ENCODE measurements at regions not wholly inside any gene's neighbourhood (a gene's known extent, or its start where the extent isn't known, plus 50 kb on each side); places are given as distances from the start of the nearest gene placed in this dataset.
"Not testable (repeated sequence)": the region's sequence is repeated elsewhere in the genome, so short reads cannot be mapped to it uniquely, and the experiment has no call there.

DNA sequence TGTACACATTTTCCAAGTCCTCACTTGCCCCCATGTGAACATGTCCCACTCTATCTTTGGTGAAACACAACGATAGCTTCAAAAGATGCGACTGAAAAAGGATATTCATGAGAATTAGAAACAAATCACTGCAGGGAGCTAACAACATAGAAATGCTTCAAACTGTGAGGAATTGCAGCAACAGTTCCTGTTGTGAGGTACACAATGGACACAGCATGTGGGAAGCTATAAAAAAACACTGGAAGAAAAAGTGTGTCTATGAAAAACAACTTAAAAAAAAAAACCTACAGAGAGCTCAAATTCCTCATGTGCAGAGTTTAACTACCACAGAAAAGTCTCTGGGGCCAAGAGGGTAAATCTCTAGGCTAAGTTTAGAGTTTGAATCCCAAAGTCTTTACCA is 51.6 kb upstream of the BLTP1 start:
- DNase-seq, result no peak

GRCh38 chr4:122099896-122100295 is 52.2 kb upstream of the BLTP1 start:
- DNase-seq, result no peak

- DNase-seq, result no peak
These were observed 60.2 kb upstream of the BLTP1 start for GRCh38 chr4:122091836-122092405.

DNA sequence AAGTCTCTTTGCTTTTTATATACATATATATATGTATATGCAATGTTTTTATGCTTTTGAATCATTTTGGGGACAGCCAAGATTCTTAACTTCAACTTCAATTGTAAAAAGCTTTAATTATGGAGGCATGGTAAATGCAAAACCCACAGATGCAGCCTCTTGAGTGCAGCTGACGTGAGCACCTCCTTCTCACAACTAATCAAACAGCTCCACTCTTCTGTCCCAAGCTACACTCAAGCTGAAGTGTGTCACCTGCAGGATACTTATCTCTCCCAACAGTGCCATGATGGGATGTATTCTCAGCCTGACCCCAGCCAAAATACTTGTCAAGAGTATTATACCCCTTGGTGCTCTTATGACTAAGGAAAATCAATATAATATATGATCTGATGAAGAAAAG is 60.7 kb upstream of the BLTP1 start:
- no peak for DNase-seq

GRCh38 chr4:122090989-122091388 is 61.1 kb upstream of the BLTP1 start:
- no peak for DNase-seq

- no peak for DNase-seq
These were observed 65.6 kb upstream of the BLTP1 start for GRCh38 chr4:122086338-122087065.

- no peak for DNase-seq
These were observed 68.1 kb upstream of the BLTP1 start for GRCh38 chr4:122083989-122084388.

GRCh38 chr4:122083351-122083750 is 68.8 kb upstream of the BLTP1 start:
- DNase-seq, result no peak

DNA sequence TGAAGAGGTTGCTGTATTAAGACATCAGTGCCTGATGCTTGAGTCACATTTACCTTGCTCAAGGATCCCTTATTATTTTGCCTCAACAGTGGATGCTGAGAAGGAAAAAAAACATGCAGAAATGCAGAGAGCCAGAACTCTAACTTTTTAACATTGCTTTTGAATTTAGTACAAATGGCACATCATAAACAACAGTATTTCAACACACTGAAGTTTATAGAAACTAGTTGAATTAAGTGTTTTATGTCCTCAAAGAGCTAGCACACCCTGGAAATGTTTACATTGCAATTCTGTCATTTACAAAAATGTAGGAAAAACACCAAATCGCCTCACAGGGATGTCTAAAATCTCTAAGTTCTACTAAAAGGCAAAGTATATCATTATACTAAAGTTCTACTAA is 69.5 kb upstream of the BLTP1 start:
- DNase-seq, result no peak

- DNase-seq, result not testable (repeated sequence)
These were observed 74.5 kb upstream of the BLTP1 start for GRCh38 chr4:122077653-122078052.

DNA sequence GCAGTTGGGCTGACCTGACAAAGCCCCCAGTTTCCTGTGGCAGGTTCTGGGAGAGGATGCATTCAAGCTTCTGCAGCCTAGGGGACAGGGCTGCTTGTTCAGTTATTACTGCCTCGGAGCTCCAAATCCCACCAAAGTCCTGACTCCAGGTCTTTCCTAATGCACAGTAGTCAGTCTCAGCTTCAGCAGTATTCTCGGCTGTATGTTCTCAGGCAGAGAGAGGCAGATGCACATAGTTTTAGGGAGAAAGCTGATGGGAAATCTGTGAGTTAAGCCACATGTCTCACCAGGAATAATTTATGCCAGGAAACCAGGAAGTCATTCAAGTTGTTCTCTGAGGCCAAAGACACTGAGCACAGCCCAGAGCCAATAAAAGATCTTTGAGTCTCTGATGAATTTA is 75.3 kb upstream of the BLTP1 start:
- not testable (repeated sequence) for DNase-seq

GRCh38 chr4:122073615-122074014 is 78.5 kb upstream of the BLTP1 start:
- no peak for DNase-seq

GRCh38 chr4:122065915-122066314 is 86.2 kb upstream of the BLTP1 start:
- DNase-seq, result no peak

- DNase-seq, result no peak
These were observed 87.0 kb upstream of the BLTP1 start for GRCh38 chr4:122065149-122065548.

GRCh38 chr4:122053186-122053585 is 98.9 kb upstream of the BLTP1 start:
- DNase-seq, result no peak

- no peak for DNase-seq
These were observed 99.5 kb upstream of the BLTP1 start for GRCh38 chr4:122052677-122053076.

DNA sequence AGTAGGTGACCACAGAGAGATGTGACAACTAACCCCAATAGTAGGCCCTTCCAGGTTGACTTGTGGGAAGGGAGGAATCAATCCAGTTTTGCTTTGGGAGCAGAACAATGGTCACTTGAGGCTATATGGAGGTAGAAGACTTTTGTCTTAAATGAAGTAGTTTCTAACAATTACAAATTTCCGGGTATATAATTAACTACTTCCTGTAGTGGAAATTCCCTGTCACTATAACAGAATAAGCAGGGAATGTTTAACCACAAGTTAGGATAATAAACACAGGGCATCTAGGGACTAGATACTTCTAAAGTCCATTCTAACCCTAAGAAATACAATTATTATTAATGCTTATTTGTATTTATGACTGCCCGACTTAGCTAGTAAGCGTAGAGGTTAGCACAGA is 99.0 kb upstream of the TRPC3 start:
- no peak for DNase-seq

DNA sequence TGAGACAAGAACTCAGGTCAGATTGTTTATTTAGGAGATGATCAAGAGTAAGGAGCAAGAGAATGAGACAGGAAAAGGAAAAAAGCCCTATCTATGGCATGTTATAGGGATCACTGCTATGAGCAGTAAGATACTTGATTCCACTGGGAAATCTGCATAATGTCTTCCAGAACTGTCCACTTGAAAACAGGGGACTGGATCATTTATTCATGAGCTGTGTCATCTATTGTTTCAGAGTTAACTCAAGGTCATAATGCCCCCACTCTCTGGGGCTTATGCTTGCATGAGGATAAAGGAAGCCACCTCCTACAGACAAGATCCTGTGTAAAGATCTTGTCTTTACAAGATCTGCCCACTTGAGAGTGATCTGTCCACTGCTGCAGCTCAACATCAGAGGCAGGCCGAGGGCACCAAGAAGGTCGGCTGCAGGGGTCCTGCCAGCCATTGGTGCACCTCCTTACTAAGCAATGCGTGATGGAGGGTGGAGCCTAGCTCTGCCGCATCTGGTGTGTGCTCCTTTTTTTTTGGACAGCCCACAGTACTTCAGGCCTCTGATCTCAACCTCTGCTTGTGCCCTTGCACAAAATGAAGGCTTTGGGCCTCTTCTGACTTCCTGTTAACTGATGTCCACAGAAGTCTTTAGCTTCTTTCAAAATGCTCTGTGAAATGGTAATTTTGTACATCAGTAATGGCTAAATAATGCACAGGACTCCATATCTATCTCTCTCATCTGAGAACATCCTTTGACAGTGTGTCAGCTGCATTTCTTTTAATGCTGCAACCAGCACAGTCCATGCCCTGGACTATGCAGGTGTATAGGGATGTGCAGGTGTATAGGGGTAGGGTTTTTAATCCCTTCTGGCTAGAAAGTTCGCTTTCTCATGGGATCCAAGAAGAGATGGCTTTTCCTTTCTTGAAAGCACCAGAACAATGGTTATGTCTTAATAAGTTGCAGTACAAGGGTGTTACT is 95.9 kb upstream of the TRPC3 start:
- DNase-seq, result no peak

GRCh38 chr4:122046255-122046654 is 94.4 kb upstream of the TRPC3 start:
- no peak for DNase-seq

DNA sequence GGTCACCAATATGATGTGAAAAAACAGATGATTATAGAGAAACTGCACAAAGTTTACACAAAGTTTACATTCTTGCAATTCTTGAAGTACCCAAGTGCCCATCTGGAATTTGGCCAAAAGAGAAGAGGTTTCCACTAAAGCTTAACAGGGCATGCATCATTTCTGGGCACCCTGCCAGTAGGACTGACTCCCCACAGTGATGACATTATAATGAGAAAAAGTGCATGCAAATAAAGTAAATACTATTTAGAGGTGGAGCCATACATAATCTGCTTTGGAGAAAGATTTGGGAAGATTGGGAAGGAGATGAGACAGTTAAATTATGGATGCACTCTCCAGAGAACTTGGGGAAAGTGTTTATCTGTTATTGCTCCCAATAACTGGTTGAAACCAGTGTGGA is 93.7 kb upstream of the TRPC3 start:
- DNase-seq, result no peak

GRCh38 chr4:122044501-122044900 is 92.6 kb upstream of the TRPC3 start:
- no peak for DNase-seq

GRCh38 chr4:122041312-122041711 is 89.5 kb upstream of the TRPC3 start:
- no peak for DNase-seq

DNA sequence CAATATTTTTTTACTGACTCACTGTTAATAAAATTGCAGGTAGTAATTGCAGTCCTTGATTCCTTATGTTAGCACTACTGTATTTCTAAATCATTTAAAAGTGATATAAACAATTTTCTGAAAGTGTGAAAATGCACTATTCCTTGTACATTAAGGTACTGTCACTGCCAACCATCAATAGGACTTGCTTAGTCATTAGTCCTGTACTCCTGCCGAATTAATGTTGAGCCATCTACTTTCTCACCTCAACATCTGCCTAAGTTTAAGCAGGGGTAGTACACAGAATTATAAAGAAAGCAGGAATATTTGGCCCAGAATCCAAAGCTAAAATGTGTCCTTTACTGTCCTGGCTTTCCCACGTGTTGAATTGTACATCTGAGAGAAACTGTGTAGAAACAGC is 87.0 kb upstream of the TRPC3 start:
- DNase-seq, result no peak

DNA sequence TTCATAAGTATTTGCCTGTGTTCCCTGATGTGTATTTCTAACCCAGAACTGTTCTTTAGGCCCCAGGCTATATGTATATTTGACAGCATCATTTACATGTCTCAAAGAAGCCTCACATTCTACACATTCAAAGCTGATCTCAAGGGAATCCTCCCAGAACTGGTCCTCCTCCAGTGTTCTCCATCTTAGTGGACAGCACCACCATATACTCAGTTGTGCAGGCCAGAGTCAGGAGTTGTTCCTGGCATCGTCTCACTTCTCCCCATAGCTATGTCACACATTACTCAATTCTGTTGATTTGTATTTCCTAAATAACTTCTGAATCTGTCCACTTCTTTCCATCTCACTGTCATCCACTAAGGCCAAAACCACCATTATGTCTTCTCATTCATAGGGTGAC is 82.8 kb upstream of the TRPC3 start:
- DNase-seq, result no peak

Measured in activated CD8-positive, alpha-beta memory T cell treated with anti-CD3 and anti-CD28 coated beads, Interleukin-2, amount 50 U/mL, for 48 hours (primary cell).